Chondrocyte (in vitro differentiated cells): ENCODE measurements at regions not wholly inside any gene's neighbourhood (a gene's known extent, or its start where the extent isn't known, plus 50 kb on each side); places are given as distances from the start of the nearest gene placed in this dataset.

Source experiments
- DNase-seq: peaks from one replicate; pipeline ENCODE4 v3.0.0; 2021; ENCODE audit warnings: mixed read lengths, low spot score
- H3K27ac Mint-ChIP-seq: one replicate; pipeline ENCODE4 v1.8.0; 2021; ENCODE audit warnings: mild to moderate bottlenecking, moderate library complexity, mixed read lengths; ENCODE audit not compliant: unreplicated experiment
- H3K27me3 Mint-ChIP-seq: 2 replicates; pipeline ENCODE4 v1.8.0; 2021; ENCODE audit warnings: low read depth, mixed read lengths
- H3K36me3 Mint-ChIP-seq: 2 replicates; pipeline ENCODE4 v1.8.0; 2021; ENCODE audit warnings: low read depth, mixed read lengths
- H3K4me1 Mint-ChIP-seq: 2 replicates; pipeline ENCODE4 v1.8.0; 2021; ENCODE audit warnings: low read depth, mild to moderate bottlenecking, mixed read lengths
- H3K4me3 Mint-ChIP-seq: one replicate; pipeline ENCODE4 v1.8.0; 2021; ENCODE audit warnings: mild to moderate bottlenecking, moderate library complexity, mixed read lengths; ENCODE audit not compliant: unreplicated experiment
- H3K9me3 Mint-ChIP-seq: 2 replicates; pipeline ENCODE4 v1.8.0; 2021; ENCODE audit warnings: low read depth, mixed read lengths
- TF ChIP-seq, protein P1 (sequence below): fragments of 200-600 bp; sonication (generic); IDR thresholded peaks from 2 replicates; pipeline ENCODE4 v1.5.0; 2021; ENCODE audit warnings: antibody characterized with exemption, mild to moderate bottlenecking, moderate library complexity

GRCh38 chr6:165988302-165988756, 179.3 kb downstream of the TBXT start:
- Mint-ChIP-seq H3K4me1 (peaks cover 23% of the 10 kb centered on the region), H3K27me3 (peaks cover 48% of the 10 kb centered on the region), H3K4me3 (peak overlapping the region; percentile 81), H3K36me3 (no peaks in the 10 kb centered on the region), H3K27ac (no peak overlapping the region), H3K9me3 (no peaks in the 10 kb centered on the region)
- DNase-seq, result no peak
- TF ChIP-seq, protein P1, sequence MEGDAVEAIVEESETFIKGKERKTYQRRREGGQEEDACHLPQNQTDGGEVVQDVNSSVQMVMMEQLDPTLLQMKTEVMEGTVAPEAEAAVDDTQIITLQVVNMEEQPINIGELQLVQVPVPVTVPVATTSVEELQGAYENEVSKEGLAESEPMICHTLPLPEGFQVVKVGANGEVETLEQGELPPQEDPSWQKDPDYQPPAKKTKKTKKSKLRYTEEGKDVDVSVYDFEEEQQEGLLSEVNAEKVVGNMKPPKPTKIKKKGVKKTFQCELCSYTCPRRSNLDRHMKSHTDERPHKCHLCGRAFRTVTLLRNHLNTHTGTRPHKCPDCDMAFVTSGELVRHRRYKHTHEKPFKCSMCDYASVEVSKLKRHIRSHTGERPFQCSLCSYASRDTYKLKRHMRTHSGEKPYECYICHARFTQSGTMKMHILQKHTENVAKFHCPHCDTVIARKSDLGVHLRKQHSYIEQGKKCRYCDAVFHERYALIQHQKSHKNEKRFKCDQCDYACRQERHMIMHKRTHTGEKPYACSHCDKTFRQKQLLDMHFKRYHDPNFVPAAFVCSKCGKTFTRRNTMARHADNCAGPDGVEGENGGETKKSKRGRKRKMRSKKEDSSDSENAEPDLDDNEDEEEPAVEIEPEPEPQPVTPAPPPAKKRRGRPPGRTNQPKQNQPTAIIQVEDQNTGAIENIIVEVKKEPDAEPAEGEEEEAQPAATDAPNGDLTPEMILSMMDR, result peak; percentile 26

DNA sequence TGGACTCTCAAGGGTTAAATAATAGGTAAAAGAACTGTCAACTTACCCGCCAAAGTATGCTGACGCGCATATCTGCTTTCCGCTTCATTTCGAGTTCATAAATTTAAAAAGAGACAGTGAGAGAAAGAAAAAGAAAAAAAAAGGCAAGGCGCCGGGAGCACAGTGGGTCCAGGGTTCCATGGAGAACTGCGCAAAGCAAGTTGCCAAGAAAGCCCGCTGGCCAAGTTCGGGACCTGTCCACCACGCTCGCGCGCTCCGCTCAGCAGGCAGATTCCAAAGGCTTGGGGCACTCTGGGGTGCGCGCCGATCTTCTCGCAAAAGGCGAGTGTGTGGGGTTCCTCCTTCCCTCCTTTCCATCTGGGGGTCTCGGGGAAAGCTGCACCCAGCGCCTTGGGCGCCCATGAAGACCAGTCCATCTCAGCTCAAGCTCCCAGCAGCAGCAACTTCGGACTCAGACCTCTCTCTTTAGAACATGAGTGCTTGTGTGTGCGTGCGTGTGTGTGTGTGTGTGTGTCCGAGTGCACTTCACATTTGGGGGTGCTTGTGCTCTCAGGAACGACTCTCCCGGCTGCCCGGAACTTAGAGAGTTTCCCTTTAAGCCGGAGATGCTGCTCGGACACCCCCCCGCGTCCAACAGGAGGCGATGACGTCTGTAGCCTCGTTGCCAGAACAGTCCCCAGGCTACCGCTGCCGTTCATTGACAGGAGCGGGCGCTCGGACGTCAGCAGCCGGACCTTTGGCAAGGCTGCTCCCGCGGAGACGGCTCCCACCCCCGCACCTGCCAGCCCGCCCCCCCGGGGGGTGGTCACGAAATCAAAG, 180.0 kb downstream of the TBXT start:
- Mint-ChIP-seq H3K4me1 (peaks cover 23% of the 10 kb centered on the region), H3K4me3 (peak overlapping the region; percentile 81), H3K36me3 (no peaks in the 10 kb centered on the region), H3K9me3 (no peaks in the 10 kb centered on the region), H3K27me3 (peaks cover 48% of the 10 kb centered on the region), H3K27ac (peak overlapping the region; percentile 53)
- no peak for DNase-seq
- TF ChIP-seq, protein P1, result no peak

GRCh38 chr6:165986914-165987482, 180.7 kb downstream of the TBXT start:
- DNase-seq, result no peak
- H3K4me3 Mint-ChIP-seq, result peak overlapping the region; percentile 81
- H3K27me3 Mint-ChIP-seq, result peaks cover 50% of the 10 kb centered on the region
- no peaks in the 10 kb centered on the region for H3K9me3 Mint-ChIP-seq
- TF ChIP-seq, protein P1, result no peak
- H3K4me1 Mint-ChIP-seq, result peaks cover 23% of the 10 kb centered on the region
- peak overlapping the region; percentile 34 for H3K27ac Mint-ChIP-seq
- H3K36me3 Mint-ChIP-seq, result no peaks in the 10 kb centered on the region

- no peak for DNase-seq
- TF ChIP-seq, protein P1, result no peak
- Mint-ChIP-seq H3K36me3 (no peaks in the 10 kb centered on the region), H3K27me3 (peaks cover 56% of the 10 kb centered on the region), H3K4me3 (peak overlapping the region; percentile 81), H3K9me3 (no peaks in the 10 kb centered on the region), H3K4me1 (peaks cover 23% of the 10 kb centered on the region), H3K27ac (no peak overlapping the region)
Measured at GRCh38 chr6:165986311-165986913, 181.2 kb downstream of the TBXT start.

- Mint-ChIP-seq H3K27me3 (peaks cover 53% of the 10 kb centered on the region), H3K4me1 (peaks cover 23% of the 10 kb centered on the region), H3K4me3 (no peak overlapping the region), H3K36me3 (no peaks in the 10 kb centered on the region), H3K27ac (no peak overlapping the region), H3K9me3 (no peaks in the 10 kb centered on the region)
- TF ChIP-seq, protein P1, result no peak
- DNase-seq, result no peak
Measured at GRCh38 chr6:165985806-165986299, 181.8 kb downstream of the TBXT start.
